Activated naive CD4-positive, alpha-beta T cell treated with anti-CD3 and anti-CD28 coated beads, Interleukin-2, amount 50 U/mL, for 16 hours (primary cell): ENCODE measurements at regions not wholly inside any gene's neighbourhood (a gene's known extent, or its start where the extent isn't known, plus 50 kb on each side); places are given as distances from the start of the nearest gene placed in this dataset.

ENCODE experiments used
- DNase-seq: peaks from one replicate; pipeline ENCODE4 v3.0.0-alpha.2; 2020

GRCh38 chr20:40120827-40121226 lies 568.2 kb downstream of the MAFB start:
- no peak for DNase-seq

- DNase-seq = no peak
Observed at GRCh38 chr20:40111282-40111681, 577.8 kb downstream of the MAFB start.

GRCh38 chr20:40110311-40110831 lies 578.7 kb downstream of the MAFB start:
- DNase-seq = no peak

- DNase-seq = no peak
Observed at GRCh38 chr20:40109136-40109535, 579.9 kb downstream of the MAFB start.

- no peak for DNase-seq
Observed at GRCh38 chr20:40108321-40108720, 580.7 kb downstream of the MAFB start.

- DNase-seq = no peak
Observed at GRCh38 chr20:40104959-40105358, 584.1 kb downstream of the MAFB start.

- no peak for DNase-seq
Observed at GRCh38 chr20:40103420-40103819, 585.6 kb downstream of the MAFB start.

- DNase-seq = no peak
Observed at GRCh38 chr20:40101560-40101959, 587.5 kb downstream of the MAFB start.

- no peak for DNase-seq
Observed at GRCh38 chr20:40100261-40100660, 588.8 kb downstream of the MAFB start.

GRCh38 chr20:40090236-40090635 lies 598.8 kb downstream of the MAFB start:
- no peak for DNase-seq

GRCh38 chr20:40087496-40087895 lies 601.5 kb downstream of the MAFB start:
- DNase-seq = no peak

- no peak for DNase-seq
Observed at GRCh38 chr20:40085513-40085912, 603.5 kb downstream of the MAFB start.

- no peak for DNase-seq
Observed at GRCh38 chr20:40082436-40082835, 606.6 kb downstream of the MAFB start.

- no peak for DNase-seq
Observed at GRCh38 chr20:40081653-40082052, 607.4 kb downstream of the MAFB start.

- DNase-seq = no peak
Observed at GRCh38 chr20:40080041-40080652, 608.9 kb downstream of the MAFB start.

- DNase-seq = no peak
Observed at GRCh38 chr20:40073535-40074111, 615.4 kb downstream of the MAFB start.

- DNase-seq = no peak
Observed at GRCh38 chr20:40072907-40073306, 616.1 kb downstream of the MAFB start.

GRCh38 chr20:40056171-40056570 lies 632.9 kb downstream of the MAFB start:
- DNase-seq = no peak

- DNase-seq = no peak
Observed at GRCh38 chr20:40055711-40056110, 633.3 kb downstream of the MAFB start.

- no peak for DNase-seq
Observed at GRCh38 chr20:40054311-40054710, 634.7 kb downstream of the MAFB start.

GRCh38 chr20:40050596-40050995 lies 638.4 kb downstream of the MAFB start:
- DNase-seq = no peak

- DNase-seq = no peak
Observed at GRCh38 chr20:40049854-40050253, 639.2 kb downstream of the MAFB start.

GRCh38 chr20:40046703-40047102 lies 642.3 kb downstream of the MAFB start:
- no peak for DNase-seq

- no peak for DNase-seq
Observed at GRCh38 chr20:40037511-40037910, 651.5 kb downstream of the MAFB start.

- no peak for DNase-seq
Observed at GRCh38 chr20:40029589-40029988, 659.4 kb downstream of the MAFB start.
